ENCODE measurements at regions not wholly inside any gene's neighbourhood (a gene's known extent, or its start where the extent isn't known, plus 50 kb on each side); places are given as distances from the start of the nearest gene placed in this dataset.

GRCh38 chr4:125365731-125366130, 51.0 kb downstream of the FAT4 start:
- DNase-seq: no peak

GRCh38 chr4:125368146-125368545, 53.4 kb downstream of the FAT4 start:
- no peak for DNase-seq

GRCh38 chr4:125368671-125369081, 53.9 kb downstream of the FAT4 start:
- DNase-seq: no peak

GRCh38 chr4:125369098-125369497, 54.3 kb downstream of the FAT4 start:
- no peak for DNase-seq

- DNase-seq: no peak
Observed at GRCh38 chr4:125370478-125370877, 55.7 kb downstream of the FAT4 start.

- DNase-seq: no peak
Observed at GRCh38 chr4:125382995-125383394, 68.2 kb downstream of the FAT4 start.

GRCh38 chr4:125387770-125388169, 73.0 kb downstream of the FAT4 start:
- no peak for DNase-seq

- no peak for DNase-seq
Observed at GRCh38 chr4:125388613-125389012, 73.9 kb downstream of the FAT4 start.

- DNase-seq: no peak
Observed at GRCh38 chr4:125389713-125390112, 75.0 kb downstream of the FAT4 start.

- no peak for DNase-seq
Observed at GRCh38 chr4:125390126-125390525, 75.4 kb downstream of the FAT4 start.

- no peak for DNase-seq
Observed at GRCh38 chr4:125390727-125391126, 76.0 kb downstream of the FAT4 start.

GRCh38 chr4:125392694-125393093, 77.9 kb downstream of the FAT4 start:
- DNase-seq: no peak

- no peak for DNase-seq
Observed at GRCh38 chr4:125393825-125394224, 79.1 kb downstream of the FAT4 start.

GRCh38 chr4:125397226-125397625, 82.5 kb downstream of the FAT4 start:
- no peak for DNase-seq

- DNase-seq: no peak
Observed at GRCh38 chr4:125398263-125399002, 83.7 kb downstream of the FAT4 start.

GRCh38 chr4:125400756-125401155, 86.0 kb downstream of the FAT4 start:
- DNase-seq: no peak

- no peak for DNase-seq
Observed at GRCh38 chr4:125401784-125402183, 87.0 kb downstream of the FAT4 start.

GRCh38 chr4:125420526-125420925, 105.8 kb downstream of the FAT4 start:
- no peak for DNase-seq

- DNase-seq: no peak
Observed at GRCh38 chr4:125421547-125421946, 106.8 kb downstream of the FAT4 start.

- DNase-seq: no peak
Observed at GRCh38 chr4:125423124-125423523, 108.4 kb downstream of the FAT4 start.

- no peak for DNase-seq
Observed at GRCh38 chr4:125428832-125429231, 114.1 kb downstream of the FAT4 start.

- no peak for DNase-seq
Observed at GRCh38 chr4:125430086-125430485, 115.3 kb downstream of the FAT4 start.

GRCh38 chr4:125432078-125432477, 117.3 kb downstream of the FAT4 start:
- no peak for DNase-seq

- DNase-seq: no peak
Observed at GRCh38 chr4:125433453-125433852, 118.7 kb downstream of the FAT4 start.

GRCh38 chr4:125434136-125434535, 119.4 kb downstream of the FAT4 start:
- no peak for DNase-seq

Data from NCI-H1092 (cell line).